ENCODE measurements at regions not wholly inside any gene's neighbourhood (a gene's known extent, or its start where the extent isn't known, plus 50 kb on each side); places are given as distances from the start of the nearest gene placed in this dataset.

DNA sequence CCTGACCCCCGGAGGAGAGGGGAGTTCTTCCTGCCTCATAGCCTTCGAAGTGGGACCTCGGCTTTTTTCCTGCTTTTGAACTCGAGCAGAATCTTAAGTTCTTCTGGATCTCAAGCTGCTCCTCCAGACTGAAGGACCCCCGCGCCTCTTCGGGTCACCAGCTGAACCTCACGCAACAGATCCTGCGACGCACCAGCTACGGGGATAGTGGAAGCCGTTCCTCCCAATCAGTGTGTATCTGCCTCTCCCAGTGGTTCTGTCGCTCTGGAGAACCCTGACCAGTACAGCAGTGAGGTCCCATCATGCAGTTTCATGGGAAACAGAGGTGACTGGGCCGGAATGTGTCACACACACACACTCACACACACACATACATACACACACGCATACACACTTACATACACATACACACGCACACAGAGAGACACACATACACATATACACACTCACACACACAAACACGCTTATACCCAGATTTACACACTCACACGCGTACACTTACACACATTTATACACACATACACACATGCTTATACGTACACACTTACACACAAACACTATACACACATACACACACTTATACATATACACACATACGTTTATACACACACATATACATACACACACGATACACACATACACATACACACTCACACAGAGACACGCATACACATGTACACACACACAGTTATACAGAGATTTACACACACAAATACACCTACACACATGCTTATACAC, 170.0 kb downstream of the TTLL2 start:
- 89 to 91% methylated on average over 21 to 23 of the region's 23 CpGs for WGBS, 2 experiments (ENCODE audit: insufficient coverage in 2 of 2)
- H3K4me3 ChIP-seq (ENCODE audit: extremely low read depth, insufficient read depth, low read length, poor library complexity, severe bottlenecking), result no peak overlapping the region
- peaks cover 4% of the 10 kb centered on the region for H3K4me1 ChIP-seq (ENCODE audit: control insufficient read depth, insufficient read depth, low read length, poor library complexity, severe bottlenecking)
- H3K27ac ChIP-seq (ENCODE audit: low read depth, low read length, severe bottlenecking), result no peak overlapping the region
- no peaks in the 10 kb centered on the region for H3K36me3 ChIP-seq (ENCODE audit: control insufficient read depth, insufficient read depth, low read length)
- H3K9me3 ChIP-seq (ENCODE audit: control insufficient read depth, low read length), result no peaks in the 10 kb centered on the region

- Histone ChIP-seq H3K36me3 (ENCODE audit: control insufficient read depth, insufficient read depth, low read length) (no peaks in the 10 kb centered on the region), H3K4me1 (ENCODE audit: control insufficient read depth, insufficient read depth, low read length, poor library complexity, severe bottlenecking) (peaks cover 4% of the 10 kb centered on the region), H3K4me3 (ENCODE audit: extremely low read depth, insufficient read depth, low read length, poor library complexity, severe bottlenecking) (no peak overlapping the region), H3K9me3 (ENCODE audit: control insufficient read depth, low read length) (no peaks in the 10 kb centered on the region), H3K27ac (ENCODE audit: low read depth, low read length, severe bottlenecking) (no peak overlapping the region)
- WGBS, 2 experiments (ENCODE audit: insufficient coverage in 2 of 2), result 76 to 82% methylated on average over 16 to 18 of the region's 19 CpGs
These were observed 170.9 kb downstream of the TTLL2 start for GRCh38 chr6:167495506-167496401.

DNA sequence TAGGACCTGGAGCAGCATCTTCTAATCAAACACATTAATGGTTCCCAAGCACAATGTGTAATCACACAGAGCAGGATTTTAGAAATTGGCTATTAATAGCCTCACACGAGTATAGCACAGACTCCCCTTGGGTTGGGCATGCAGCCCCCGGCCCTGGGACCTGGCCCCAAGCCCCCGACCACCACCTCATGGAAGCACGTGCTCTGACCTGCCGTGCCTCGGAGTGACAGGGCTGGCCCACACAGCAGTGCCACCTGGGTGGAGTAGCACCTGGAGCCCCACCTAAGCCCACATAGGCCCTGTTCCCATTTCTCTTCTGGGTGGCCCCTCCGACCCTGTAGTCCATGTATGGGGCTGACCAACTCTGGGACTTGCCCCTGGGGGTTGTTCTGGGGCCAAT, 171.8 kb downstream of the TTLL2 start:
- 85 to 97% methylated on average over 4 to 7 of the region's 7 CpGs for WGBS, 2 experiments (ENCODE audit: insufficient coverage in 2 of 2)
- H3K36me3 ChIP-seq (ENCODE audit: control insufficient read depth, insufficient read depth, low read length), result no peaks in the 10 kb centered on the region
- no peak overlapping the region for H3K4me3 ChIP-seq (ENCODE audit: extremely low read depth, insufficient read depth, low read length, poor library complexity, severe bottlenecking)
- H3K9me3 ChIP-seq (ENCODE audit: control insufficient read depth, low read length), result no peaks in the 10 kb centered on the region
- H3K27ac ChIP-seq (ENCODE audit: low read depth, low read length, severe bottlenecking), result no peak overlapping the region
- peaks cover 4% of the 10 kb centered on the region for H3K4me1 ChIP-seq (ENCODE audit: control insufficient read depth, insufficient read depth, low read length, poor library complexity, severe bottlenecking)

DNA sequence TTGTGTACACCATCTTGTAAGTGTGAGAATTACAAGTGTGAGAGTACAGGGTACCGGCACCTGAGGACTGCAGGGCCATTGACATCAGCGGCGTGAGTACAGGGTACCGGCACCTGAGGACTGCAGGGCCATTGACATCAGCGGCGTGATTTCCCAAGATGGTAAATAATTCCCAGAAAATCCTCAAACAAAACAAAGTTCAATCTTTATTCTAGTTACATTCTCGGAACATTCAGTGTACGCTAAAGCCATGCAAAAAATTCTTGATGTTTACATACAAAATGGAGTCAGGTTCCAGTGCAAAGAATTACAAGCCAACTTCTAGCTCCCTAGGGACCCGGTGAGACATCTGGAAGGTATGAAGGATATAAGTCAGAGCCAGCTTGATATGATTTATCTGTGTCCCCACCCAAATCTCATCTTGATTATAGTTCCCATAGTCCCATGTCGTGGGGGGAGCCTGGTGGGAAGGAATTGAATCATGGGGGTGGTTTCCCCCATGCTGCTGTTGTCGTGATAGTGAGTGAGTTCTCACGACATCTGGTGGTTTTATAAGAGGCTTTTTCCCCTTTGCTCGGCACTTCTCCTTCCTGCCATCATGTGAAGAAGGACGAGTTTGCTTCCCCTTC, 172.7 kb downstream of the TTLL2 start:
- Histone ChIP-seq H3K4me1 (ENCODE audit: control insufficient read depth, insufficient read depth, low read length, poor library complexity, severe bottlenecking) (peaks cover 4% of the 10 kb centered on the region), H3K4me3 (ENCODE audit: extremely low read depth, insufficient read depth, low read length, poor library complexity, severe bottlenecking) (no peak overlapping the region), H3K27ac (ENCODE audit: low read depth, low read length, severe bottlenecking) (no peak overlapping the region), H3K36me3 (ENCODE audit: control insufficient read depth, insufficient read depth, low read length) (no peaks in the 10 kb centered on the region), H3K9me3 (ENCODE audit: control insufficient read depth, low read length) (no peaks in the 10 kb centered on the region)
- WGBS, 2 experiments (ENCODE audit: insufficient coverage in 2 of 2), result 92 to 96% methylated on average over 8 to 11 of the region's 14 CpGs

- H3K27ac ChIP-seq (ENCODE audit: low read depth, low read length, severe bottlenecking), result no peak overlapping the region
- H3K4me1 ChIP-seq (ENCODE audit: control insufficient read depth, insufficient read depth, low read length, poor library complexity, severe bottlenecking), result peaks cover 4% of the 10 kb centered on the region
- WGBS, 2 experiments (ENCODE audit: insufficient coverage in 2 of 2), result 86 to 92% methylated on average over 1 to 3 of the region's 7 CpGs
- no peaks in the 10 kb centered on the region for H3K9me3 ChIP-seq (ENCODE audit: control insufficient read depth, low read length)
- H3K36me3 ChIP-seq (ENCODE audit: control insufficient read depth, insufficient read depth, low read length), result no peaks in the 10 kb centered on the region
- no peak overlapping the region for H3K4me3 ChIP-seq (ENCODE audit: extremely low read depth, insufficient read depth, low read length, poor library complexity, severe bottlenecking)
These were observed 174.3 kb downstream of the TTLL2 start for GRCh38 chr6:167499161-167499660.

DNA sequence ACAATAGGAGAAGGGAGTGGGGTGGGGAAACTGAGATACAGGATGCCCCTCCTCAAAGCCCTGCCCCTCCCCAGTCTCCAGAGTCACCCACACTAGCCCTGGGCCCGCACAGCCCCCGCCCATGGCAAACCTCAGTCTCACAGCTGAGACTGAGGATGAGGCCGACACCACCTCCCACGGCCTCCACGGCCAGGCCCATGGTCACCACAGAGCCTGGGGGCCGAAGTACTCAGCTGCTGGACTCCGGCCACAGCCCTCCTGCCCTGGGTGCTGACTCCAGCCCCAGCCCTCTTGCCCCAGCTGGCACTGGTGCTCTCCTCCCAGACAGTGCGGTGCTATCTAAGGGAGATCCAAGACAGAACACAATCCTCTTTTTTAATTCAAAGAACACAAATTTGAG, 176.1 kb downstream of the TTLL2 start:
- Histone ChIP-seq H3K9me3 (ENCODE audit: control insufficient read depth, low read length) (no peaks in the 10 kb centered on the region), H3K4me3 (ENCODE audit: extremely low read depth, insufficient read depth, low read length, poor library complexity, severe bottlenecking) (no peak overlapping the region), H3K36me3 (ENCODE audit: control insufficient read depth, insufficient read depth, low read length) (no peaks in the 10 kb centered on the region), H3K27ac (ENCODE audit: low read depth, low read length, severe bottlenecking) (no peak overlapping the region), H3K4me1 (ENCODE audit: control insufficient read depth, insufficient read depth, low read length, poor library complexity, severe bottlenecking) (no peaks in the 10 kb centered on the region)
- WGBS, 2 experiments (ENCODE audit: insufficient coverage in 2 of 2), result 90 to 94% methylated on average over 6 to 8 of the region's 8 CpGs

- Histone ChIP-seq H3K9me3 (ENCODE audit: control insufficient read depth, low read length) (no peaks in the 10 kb centered on the region), H3K36me3 (ENCODE audit: control insufficient read depth, insufficient read depth, low read length) (no peaks in the 10 kb centered on the region), H3K4me1 (ENCODE audit: control insufficient read depth, insufficient read depth, low read length, poor library complexity, severe bottlenecking) (no peaks in the 10 kb centered on the region), H3K4me3 (ENCODE audit: extremely low read depth, insufficient read depth, low read length, poor library complexity, severe bottlenecking) (no peak overlapping the region), H3K27ac (ENCODE audit: low read depth, low read length, severe bottlenecking) (no peak overlapping the region)
- WGBS, 2 experiments (ENCODE audit: insufficient coverage in 2 of 2), result 86 to 87% methylated on average over 19 of the region's 19 CpGs
These were observed 177.0 kb downstream of the TTLL2 start for GRCh38 chr6:167501831-167502385.

- Histone ChIP-seq H3K9me3 (ENCODE audit: control insufficient read depth, low read length) (no peaks in the 10 kb centered on the region), H3K4me1 (ENCODE audit: control insufficient read depth, insufficient read depth, low read length, poor library complexity, severe bottlenecking) (no peaks in the 10 kb centered on the region), H3K36me3 (ENCODE audit: control insufficient read depth, insufficient read depth, low read length) (no peaks in the 10 kb centered on the region), H3K4me3 (ENCODE audit: extremely low read depth, insufficient read depth, low read length, poor library complexity, severe bottlenecking) (no peak overlapping the region), H3K27ac (ENCODE audit: low read depth, low read length, severe bottlenecking) (no peak overlapping the region)
- 92 to 95% methylated on average over 7 of the region's 7 CpGs for WGBS, 2 experiments (ENCODE audit: insufficient coverage in 2 of 2)
These were observed 177.6 kb downstream of the TTLL2 start for GRCh38 chr6:167502471-167502870.

DNA sequence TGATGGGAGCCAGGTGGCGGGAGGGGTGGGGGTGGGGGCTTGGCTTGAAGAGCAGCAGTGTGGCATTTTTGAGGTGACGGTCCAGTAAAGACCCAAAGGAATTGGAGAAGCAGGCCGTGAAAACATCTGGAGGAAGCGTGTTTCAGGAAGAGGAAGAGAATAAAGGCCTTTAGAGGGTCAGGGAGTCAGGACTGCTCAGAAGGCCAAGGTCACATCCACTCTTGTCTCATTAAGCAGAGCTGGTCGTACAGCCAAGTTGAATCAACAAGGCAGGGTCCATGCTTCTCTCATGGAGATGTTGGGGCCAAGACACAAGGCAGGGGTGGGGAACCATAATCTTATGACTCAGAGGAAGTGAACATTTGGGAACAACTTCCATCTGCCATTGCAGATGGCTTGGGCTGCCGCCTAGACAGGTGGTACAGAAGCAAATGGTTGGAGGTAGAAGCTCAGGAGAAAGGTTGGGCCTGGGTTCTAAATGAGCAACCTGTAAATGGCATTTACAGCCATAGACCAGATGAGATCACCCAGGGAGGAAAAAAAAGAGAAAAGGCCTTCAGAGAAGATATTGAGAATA, 179.6 kb downstream of the TTLL2 start:
- H3K36me3 ChIP-seq (ENCODE audit: control insufficient read depth, insufficient read depth, low read length), result no peaks in the 10 kb centered on the region
- no peak overlapping the region for H3K4me3 ChIP-seq (ENCODE audit: extremely low read depth, insufficient read depth, low read length, poor library complexity, severe bottlenecking)
- WGBS, 2 experiments (ENCODE audit: insufficient coverage in 2 of 2), result 95 to 98% methylated on average over 6 of the region's 6 CpGs
- H3K27ac ChIP-seq (ENCODE audit: low read depth, low read length, severe bottlenecking), result no peak overlapping the region
- no peaks in the 10 kb centered on the region for H3K4me1 ChIP-seq (ENCODE audit: control insufficient read depth, insufficient read depth, low read length, poor library complexity, severe bottlenecking)
- H3K9me3 ChIP-seq (ENCODE audit: control insufficient read depth, low read length), result no peaks in the 10 kb centered on the region

DNA sequence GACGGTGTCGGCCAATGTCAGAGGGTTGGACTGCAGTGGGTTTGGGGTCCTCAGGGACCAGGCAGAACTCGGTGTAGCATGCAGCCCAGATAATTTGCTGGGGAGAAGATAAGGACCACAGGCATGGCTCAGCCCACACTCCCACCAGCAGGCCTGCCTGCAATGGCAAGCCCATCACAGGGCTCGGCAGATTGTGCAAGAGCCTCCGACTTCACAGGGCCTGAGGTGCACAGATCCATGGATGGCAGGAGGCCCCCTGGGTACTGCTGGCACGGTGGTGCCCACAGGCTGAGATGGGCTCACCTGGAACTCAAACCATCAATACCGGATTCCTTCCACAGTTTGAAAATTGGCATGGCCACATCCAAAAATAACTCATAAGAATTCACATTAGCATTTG, 180.3 kb downstream of the TTLL2 start:
- no peak overlapping the region for H3K4me3 ChIP-seq (ENCODE audit: extremely low read depth, insufficient read depth, low read length, poor library complexity, severe bottlenecking)
- no peak overlapping the region for H3K27ac ChIP-seq (ENCODE audit: low read depth, low read length, severe bottlenecking)
- WGBS, 2 experiments (ENCODE audit: insufficient coverage in 2 of 2), result 90 to 95% methylated on average over 6 to 7 of the region's 7 CpGs
- H3K36me3 ChIP-seq (ENCODE audit: control insufficient read depth, insufficient read depth, low read length), result no peaks in the 10 kb centered on the region
- H3K9me3 ChIP-seq (ENCODE audit: control insufficient read depth, low read length), result no peaks in the 10 kb centered on the region
- H3K4me1 ChIP-seq (ENCODE audit: control insufficient read depth, insufficient read depth, low read length, poor library complexity, severe bottlenecking), result no peaks in the 10 kb centered on the region

All from mesodermal cell (in vitro differentiated cells).